ENCODE measurements at regions not wholly inside any gene's neighbourhood (a gene's known extent, or its start where the extent isn't known, plus 50 kb on each side); places are given as distances from the start of the nearest gene placed in this dataset.

DNA sequence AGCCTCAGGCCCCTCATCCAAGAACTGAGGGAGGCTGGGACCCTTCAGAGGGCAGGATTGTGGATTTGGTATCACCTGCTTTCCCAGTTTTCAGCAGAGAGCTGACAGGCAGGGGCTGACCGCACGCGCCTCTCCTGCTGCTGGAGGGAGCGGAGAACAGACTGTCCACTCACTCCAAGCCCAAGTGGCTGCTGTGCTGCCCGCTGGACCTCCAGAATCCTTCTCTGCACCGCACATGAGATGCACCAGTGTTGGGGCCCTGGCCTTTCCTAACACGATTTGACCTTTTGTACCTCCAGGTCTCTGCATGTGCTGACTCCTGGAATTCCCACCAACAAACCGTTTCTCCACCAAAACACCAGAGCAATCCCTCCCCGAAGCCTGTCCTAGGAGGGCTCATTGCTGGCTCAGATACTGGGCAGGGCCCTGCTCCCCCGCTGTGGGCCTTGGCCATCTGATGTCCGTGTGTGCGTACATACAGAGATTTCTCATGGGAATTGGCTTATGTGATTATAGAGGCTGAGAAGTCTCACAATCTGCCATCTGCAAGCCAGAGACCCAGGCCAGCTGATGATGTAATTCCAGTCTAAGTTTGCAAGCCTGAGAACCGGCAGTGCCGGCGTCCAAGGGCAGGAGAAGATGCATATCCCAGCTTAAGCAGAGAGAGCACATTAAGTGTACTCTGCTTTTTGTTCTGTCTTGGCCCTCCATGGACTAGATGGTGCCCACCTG is 141.7 kb downstream of the GADD45G start:
- TF ChIP-seq, protein P1, sequence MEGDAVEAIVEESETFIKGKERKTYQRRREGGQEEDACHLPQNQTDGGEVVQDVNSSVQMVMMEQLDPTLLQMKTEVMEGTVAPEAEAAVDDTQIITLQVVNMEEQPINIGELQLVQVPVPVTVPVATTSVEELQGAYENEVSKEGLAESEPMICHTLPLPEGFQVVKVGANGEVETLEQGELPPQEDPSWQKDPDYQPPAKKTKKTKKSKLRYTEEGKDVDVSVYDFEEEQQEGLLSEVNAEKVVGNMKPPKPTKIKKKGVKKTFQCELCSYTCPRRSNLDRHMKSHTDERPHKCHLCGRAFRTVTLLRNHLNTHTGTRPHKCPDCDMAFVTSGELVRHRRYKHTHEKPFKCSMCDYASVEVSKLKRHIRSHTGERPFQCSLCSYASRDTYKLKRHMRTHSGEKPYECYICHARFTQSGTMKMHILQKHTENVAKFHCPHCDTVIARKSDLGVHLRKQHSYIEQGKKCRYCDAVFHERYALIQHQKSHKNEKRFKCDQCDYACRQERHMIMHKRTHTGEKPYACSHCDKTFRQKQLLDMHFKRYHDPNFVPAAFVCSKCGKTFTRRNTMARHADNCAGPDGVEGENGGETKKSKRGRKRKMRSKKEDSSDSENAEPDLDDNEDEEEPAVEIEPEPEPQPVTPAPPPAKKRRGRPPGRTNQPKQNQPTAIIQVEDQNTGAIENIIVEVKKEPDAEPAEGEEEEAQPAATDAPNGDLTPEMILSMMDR (IDR thresholded peaks at IDR 0.05; ENCODE audit: low read length), result no peak
- TF ChIP-seq EZH2phosphoT487 (IDR thresholded peaks at IDR 0.05; ENCODE audit: low read length) (no peak), EZH2 (optimal IDR thresholded peaks at IDR 0.05; ENCODE audit: low read depth, low read length) (no peak)
